Transverse colon (tissue), 4 donors: ENCODE measurements at regions not wholly inside any gene's neighbourhood (a gene's known extent, or its start where the extent isn't known, plus 50 kb on each side); places are given as distances from the start of the nearest gene placed in this dataset.

Experiments used
- DNase-seq: peaks from one replicate; pipeline ENCODE4 v3.0.0-alpha.2; 2019
- H3K27ac ChIP-seq, 4 donors: fragments of 200-600 bp; sonication (generic); 2 replicates each; pipeline ENCODE4 v1.5.1; 2016 to 2018; ENCODE audit warnings: inconsistent platforms in 4 of 4
- H3K27me3 ChIP-seq: fragments of 200-600 bp; sonication (generic); 2 replicates; pipeline ENCODE4 v1.5.1; 2017; ENCODE audit warnings: inconsistent platforms
- H3K36me3 ChIP-seq, 4 donors: fragments of 200-600 bp; sonication (generic); 2 replicates each; pipeline ENCODE4 v1.5.1; 2017 to 2019; ENCODE audit warnings: inconsistent platforms in 4 of 4
- H3K4me1 ChIP-seq, 4 donors: fragments of 200-600 bp; sonication (generic); 2 replicates each; pipeline ENCODE4 v1.5.1; 2017 to 2020; ENCODE audit warnings: inconsistent platforms in 4 of 4
- H3K4me3 ChIP-seq, 4 donors: fragments of 200-600 bp; sonication (generic); 1 replicate in 1 of 4; 2 replicates in 3 of 4; pipeline versions ENCODE4 v1.5.1 to v1.6.1; 2017 to 2019; ENCODE audit warnings: inconsistent platforms in 4 of 4
- H3K9me3 ChIP-seq, 2 donors: fragments of 200-600 bp; sonication (generic); 2 replicates each; pipeline ENCODE4 v1.5.1; 2017 to 2019; ENCODE audit warnings: inconsistent platforms in 2 of 2
- CTCF ChIP-seq, 5 experiments: fragments of 200-600 bp in 3 of 5; fragments of 450-650 bp in 2 of 5; sonication (generic) in 3 of 5; IDR thresholded peaks; 1 replicate in 2 of 5; 2 replicates in 3 of 5; pipeline ENCODE4 v1.5.1; 2016 to 2017; ENCODE audit warnings: antibody characterized with exemption in 5 of 5, inconsistent platforms in 3 of 5, mild to moderate bottlenecking in 2 of 5, moderate library complexity in 1 of 5
- EP300 ChIP-seq: sonication (generic); formaldehyde crosslinking; IDR thresholded peaks from one replicate; pipeline ENCODE4 v1.6.1; 2017; ENCODE audit warnings: antibody characterized with exemption, low read depth
- POLR2A ChIP-seq: fragments of 450-650 bp; IDR thresholded peaks from one replicate; pipeline ENCODE4 v1.6.1; 2016; ENCODE audit warnings: antibody characterized with exemption, mild to moderate bottlenecking, moderate library complexity
- POLR2AphosphoS5 ChIP-seq, 3 donors: sonication (generic); formaldehyde crosslinking; IDR thresholded peaks; one replicate each; pipeline ENCODE4 v1.6.1; 2016; ENCODE audit warnings: antibody characterized with exemption in 3 of 3
- WGBS, 2 donors: methylation state at CpG; one replicate each; pipeline ENCODE4 v1.1.5; 2018; ENCODE audit warnings: low coverage in 1 of 2; 5-methylcytosine and 5-hydroxymethylcytosine counted together
- in situ Hi-C, 4 donors: fragments of 200-750 bp; cut with MboI; loops; one replicate each; pipeline versions ENCODE4 v1.15.0 to v1.15.1; 2017; ENCODE audit warnings: low sequenced_read_pairs in 3 of 4, low pct_ligation_motif_present in 1 of 4, low pct_unique_long_range_greater_than_20kb in 1 of 4
- intact Hi-C: fragments of 100-400 bp; cut with DNase I; formaldehyde crosslinking; loops from one replicate; pipeline ENCODE4 v1.15.1; 2023; ENCODE audit warnings: low total_unique reads

- no peaks in the 10 kb centered on the region for H3K9me3 ChIP-seq
- WGBS, 2 donors: 90 to 97% methylated on average over 9 of the region's 9 CpGs
- H3K36me3 ChIP-seq: no peaks in the 10 kb centered on the region
- H3K4me3 ChIP-seq: no peak overlapping the region
- DNase-seq: no peak
- in situ Hi-C loops (no loop called here), intact Hi-C loops (no loop called here)
- H3K27me3 ChIP-seq: no peaks in the 10 kb centered on the region
- H3K27ac ChIP-seq: no peak overlapping the region
- H3K4me1 ChIP-seq: no peaks in the 10 kb centered on the region
- TF ChIP-seq POLR2A (no peak), CTCF (IDR thresholded peaks at IDR 0.05) (no peak), EP300 (no peak), POLR2AphosphoS5 (IDR thresholded peaks at IDR 0.05) (no peak)
These were observed 563.9 kb upstream of the CLINT1 start for GRCh38 chr5:158422653-158423515.

- TF ChIP-seq EP300 (no peak), POLR2A (no peak), CTCF (IDR thresholded peaks at IDR 0.05) (no peak), POLR2AphosphoS5 (IDR thresholded peaks at IDR 0.05) (no peak)
- no peak overlapping the region for H3K4me3 ChIP-seq
- in situ Hi-C loops (no loop called here), intact Hi-C loops (no loop called here)
- H3K27ac ChIP-seq: no peak overlapping the region
- H3K36me3 ChIP-seq: no peaks in the 10 kb centered on the region
- WGBS, 2 donors: 74 to 91% methylated on average over 5 to 6 of the region's 6 CpGs
- DNase-seq: no peak
- no peaks in the 10 kb centered on the region for H3K4me1 ChIP-seq
- H3K9me3 ChIP-seq: no peaks in the 10 kb centered on the region
- H3K27me3 ChIP-seq: no peaks in the 10 kb centered on the region
These were observed 562.4 kb upstream of the CLINT1 start for GRCh38 chr5:158421319-158421718.

- intact Hi-C loops: no loop called here
These were observed 560.2 kb upstream of the CLINT1 start for GRCh38 chr5:158419186-158419585.

GRCh38 chr5:158414780-158415179 lies 555.8 kb upstream of the CLINT1 start:
- no peak for DNase-seq
- Histone ChIP-seq H3K4me3 (no peak overlapping the region), H3K27ac (no peak overlapping the region), H3K4me1 (no peaks in the 10 kb centered on the region), H3K27me3 (no peaks in the 10 kb centered on the region), H3K9me3 (no peaks in the 10 kb centered on the region), H3K36me3 (no peaks in the 10 kb centered on the region)
- in situ Hi-C loops: no loop called here
- WGBS, 2 donors: 64 to 67% methylated on average over 1 of the region's 1 CpG
- intact Hi-C loops: no loop called here
- TF ChIP-seq EP300 (no peak), POLR2AphosphoS5 (IDR thresholded peaks at IDR 0.05) (no peak), POLR2A (no peak), CTCF (IDR thresholded peaks at IDR 0.05) (no peak)

More at GRCh38 chr5:158419186-158419585, 560.2 kb upstream of the CLINT1 start:
- Histone ChIP-seq H3K27me3 (no peaks in the 10 kb centered on the region), H3K27ac (no peak overlapping the region), H3K4me3 (no peak overlapping the region), H3K36me3 (no peaks in the 10 kb centered on the region), H3K9me3 (no peaks in the 10 kb centered on the region), H3K4me1 (no peaks in the 10 kb centered on the region)
- DNase-seq: no peak
- WGBS, 2 donors: 75 to 83% methylated on average over 2 of the region's 2 CpGs
- TF ChIP-seq EP300: no peak
- no peak for TF ChIP-seq POLR2AphosphoS5 (IDR thresholded peaks at IDR 0.05)
- no peak for TF ChIP-seq POLR2A
- no peak for TF ChIP-seq CTCF (IDR thresholded peaks at IDR 0.05)
- in situ Hi-C loops: no loop called here
